Fibroblast of the aortic adventitia (primary cell): ENCODE measurements at regions not wholly inside any gene's neighbourhood (a gene's known extent, or its start where the extent isn't known, plus 50 kb on each side); places are given as distances from the start of the nearest gene placed in this dataset.
"Not testable (repeated sequence)": the region's sequence is repeated elsewhere in the genome, so short reads cannot be mapped to it uniquely, and the experiment has no call there.

Experiments
- DNase-seq: peaks from one replicate; pipeline ENCODE4 v3.0.0-alpha.2; 2010; ENCODE audit warnings: low read depth
- H3K4me3 ChIP-seq: 2 replicates; pipeline ENCODE4 v1.5.1; 2011; ENCODE audit warnings: low read depth, mild to moderate bottlenecking, control low read depth, low read length, moderate library complexity
- TF ChIP-seq, protein P1 (sequence below): IDR thresholded peaks from 2 replicates; pipeline ENCODE4 v1.5.1; 2011; ENCODE audit warnings: mild to moderate bottlenecking, low read length, control low read depth, inconsistent platforms; ENCODE audit not compliant: insufficient read depth

DNA sequence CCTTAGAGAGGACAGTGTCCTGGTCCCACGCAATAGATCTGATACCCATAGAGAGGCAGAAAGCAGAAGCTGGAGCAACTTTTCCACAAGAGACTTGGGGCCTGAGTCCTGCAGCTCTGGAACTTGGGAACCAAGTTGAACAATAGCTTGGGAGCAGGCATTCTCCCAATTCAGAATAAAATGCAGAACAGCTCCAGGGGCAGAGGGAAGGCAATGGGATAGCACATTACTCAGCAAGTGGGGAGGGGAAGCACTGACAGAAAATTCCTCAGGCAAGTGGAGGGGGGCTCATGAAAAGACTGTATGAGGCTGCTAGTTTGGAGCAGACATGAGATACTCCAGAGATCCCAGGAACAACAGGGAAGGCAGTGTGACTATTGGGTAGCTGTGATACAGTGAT, 513.6 kb downstream of the HINT1 start:
- TF ChIP-seq, protein P1, sequence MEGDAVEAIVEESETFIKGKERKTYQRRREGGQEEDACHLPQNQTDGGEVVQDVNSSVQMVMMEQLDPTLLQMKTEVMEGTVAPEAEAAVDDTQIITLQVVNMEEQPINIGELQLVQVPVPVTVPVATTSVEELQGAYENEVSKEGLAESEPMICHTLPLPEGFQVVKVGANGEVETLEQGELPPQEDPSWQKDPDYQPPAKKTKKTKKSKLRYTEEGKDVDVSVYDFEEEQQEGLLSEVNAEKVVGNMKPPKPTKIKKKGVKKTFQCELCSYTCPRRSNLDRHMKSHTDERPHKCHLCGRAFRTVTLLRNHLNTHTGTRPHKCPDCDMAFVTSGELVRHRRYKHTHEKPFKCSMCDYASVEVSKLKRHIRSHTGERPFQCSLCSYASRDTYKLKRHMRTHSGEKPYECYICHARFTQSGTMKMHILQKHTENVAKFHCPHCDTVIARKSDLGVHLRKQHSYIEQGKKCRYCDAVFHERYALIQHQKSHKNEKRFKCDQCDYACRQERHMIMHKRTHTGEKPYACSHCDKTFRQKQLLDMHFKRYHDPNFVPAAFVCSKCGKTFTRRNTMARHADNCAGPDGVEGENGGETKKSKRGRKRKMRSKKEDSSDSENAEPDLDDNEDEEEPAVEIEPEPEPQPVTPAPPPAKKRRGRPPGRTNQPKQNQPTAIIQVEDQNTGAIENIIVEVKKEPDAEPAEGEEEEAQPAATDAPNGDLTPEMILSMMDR: no peak
- H3K4me3 ChIP-seq: no peak overlapping the region
- no peak for DNase-seq

DNA sequence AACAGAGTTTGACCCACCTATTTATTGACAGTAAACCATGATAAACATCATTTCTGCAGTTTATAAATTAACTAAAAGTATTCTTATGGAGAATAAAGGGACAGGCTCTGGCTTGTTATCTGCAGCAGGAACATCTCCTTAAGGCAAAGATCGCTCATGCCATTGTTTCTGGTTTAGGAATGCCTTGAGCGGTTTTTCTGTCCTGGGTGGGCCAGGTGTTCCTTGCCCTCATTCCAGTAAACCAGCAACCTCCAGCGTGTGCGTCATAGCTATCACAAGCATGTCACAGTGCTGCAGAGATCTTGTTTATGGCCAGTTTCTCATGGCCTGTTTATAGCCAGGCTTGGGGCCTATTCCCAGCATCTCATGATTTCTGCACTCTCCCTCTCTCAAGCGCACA, 521.7 kb downstream of the HINT1 start:
- no peak overlapping the region for H3K4me3 ChIP-seq
- no peak for DNase-seq
- TF ChIP-seq, protein P1: no peak

DNA sequence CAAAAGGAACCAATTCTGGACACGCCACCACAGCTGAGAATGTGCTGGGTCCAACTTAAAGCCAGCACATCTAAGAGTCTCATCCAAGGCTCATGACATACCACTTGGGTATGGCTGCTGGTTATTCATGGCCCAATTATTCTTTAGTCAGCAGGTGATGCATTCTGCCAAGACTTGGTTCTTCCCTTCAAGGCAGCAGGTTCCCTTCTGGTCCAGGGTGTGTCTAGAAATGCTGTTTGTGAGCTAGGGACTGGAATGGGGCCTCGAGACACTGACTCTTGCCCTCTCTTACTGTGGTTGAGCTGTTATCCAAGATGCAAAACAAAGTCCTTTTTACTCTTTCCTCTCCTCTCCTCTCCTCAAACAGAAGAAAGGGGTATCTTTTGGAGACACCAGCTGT, 522.6 kb downstream of the HINT1 start:
- DNase-seq: no peak
- H3K4me3 ChIP-seq: no peak overlapping the region
- TF ChIP-seq, protein P1: no peak

DNA sequence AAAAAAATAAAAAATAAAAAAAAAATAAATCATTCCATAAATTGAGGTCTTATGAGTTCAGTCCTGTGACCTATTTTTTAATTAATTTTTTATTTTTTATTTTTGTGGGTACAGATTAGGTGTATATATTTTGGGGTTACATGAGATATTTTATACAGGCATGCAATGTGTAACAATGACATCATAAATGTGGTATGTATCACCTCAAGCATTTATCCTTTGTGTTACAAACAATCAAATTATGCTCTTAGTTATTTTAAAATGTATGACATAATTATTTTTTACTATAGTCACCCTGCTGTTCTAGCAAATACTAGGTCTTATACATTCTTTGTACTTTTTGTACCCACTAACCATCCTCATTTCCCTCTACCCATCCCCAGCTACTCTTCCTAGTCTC, 537.9 kb downstream of the HINT1 start:
- TF ChIP-seq, protein P1: no peak
- DNase-seq: no peak
- no peak overlapping the region for H3K4me3 ChIP-seq

DNA sequence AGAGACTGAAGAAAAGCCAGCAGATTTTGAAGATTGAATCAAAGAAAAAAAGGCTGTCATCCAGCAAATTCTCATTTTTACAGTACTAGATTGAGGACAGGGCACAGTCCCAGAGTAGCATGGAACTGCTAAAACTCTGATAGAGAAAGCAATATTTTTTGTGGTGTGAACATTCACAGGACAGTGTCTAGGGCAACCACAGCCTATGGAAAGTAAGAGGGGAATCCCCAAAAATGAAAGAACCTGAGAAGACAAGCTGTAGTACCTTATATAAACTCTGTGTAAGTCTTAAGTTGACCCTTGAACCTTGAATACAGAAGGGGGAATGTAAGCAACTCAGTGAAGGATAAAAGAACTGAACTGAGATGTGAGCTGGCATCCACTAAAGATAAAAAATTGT, 540.3 kb downstream of the HINT1 start:
- TF ChIP-seq, protein P1: no peak
- DNase-seq: no peak
- no peak overlapping the region for H3K4me3 ChIP-seq

DNA sequence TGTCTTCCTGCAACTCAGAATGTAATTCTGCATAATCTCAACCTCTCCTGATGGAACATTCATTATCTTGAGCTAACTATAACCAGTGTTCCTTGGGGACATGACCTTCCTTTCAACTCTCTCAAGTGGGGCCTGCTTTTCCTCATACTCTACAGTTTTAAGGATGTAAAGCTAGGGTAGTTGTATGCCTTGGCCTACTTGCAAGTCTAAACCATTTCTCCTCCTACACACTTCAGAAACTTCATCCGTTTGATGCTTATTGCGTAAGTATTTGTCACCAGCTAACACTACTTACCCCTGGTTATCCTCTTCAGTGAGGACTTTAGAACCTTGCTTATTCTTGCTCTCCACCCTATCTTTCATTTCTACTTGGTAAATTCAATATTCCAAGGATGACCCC, 548.9 kb downstream of the HINT1 start:
- DNase-seq: peak; percentile 1
- TF ChIP-seq, protein P1: no peak
- H3K4me3 ChIP-seq: no peak overlapping the region

DNA sequence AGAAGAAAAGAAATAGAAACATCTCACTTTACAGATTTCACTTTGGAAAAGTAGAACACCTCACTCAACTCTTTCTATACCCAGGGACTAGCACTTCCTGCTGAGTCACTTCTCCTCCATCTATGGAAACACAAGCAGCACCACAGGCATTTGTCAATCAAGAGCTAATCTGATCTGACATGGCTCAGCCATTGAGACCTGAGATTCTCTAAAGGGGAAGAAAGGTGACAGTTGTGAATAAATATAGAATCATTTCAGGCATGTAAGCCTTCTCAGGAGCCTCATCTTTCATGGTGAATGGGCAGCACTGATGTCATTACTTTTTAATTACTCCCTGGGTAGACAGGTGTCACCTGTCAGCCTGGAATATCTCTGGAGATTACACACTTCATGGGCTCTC, 559.8 kb downstream of the HINT1 start:
- H3K4me3 ChIP-seq: no peak overlapping the region
- DNase-seq: no peak
- TF ChIP-seq, protein P1: no peak

DNA sequence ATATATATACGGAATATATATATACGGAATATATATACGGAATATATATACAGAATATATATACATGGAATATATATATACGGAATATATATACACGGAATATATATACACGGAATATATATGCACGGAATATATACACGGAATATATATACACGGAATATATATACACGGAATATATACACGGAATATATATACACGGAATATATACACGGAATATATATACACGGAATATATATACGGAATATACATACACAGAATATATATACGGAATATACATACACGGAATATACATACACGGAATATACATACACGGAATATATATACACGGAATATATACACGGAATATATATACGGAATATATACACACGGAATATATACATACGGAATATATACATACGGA, 568.4 kb downstream of the HINT1 start:
- DNase-seq, H3K4me3 ChIP-seq: not testable (repeated sequence)
